DOHH2 (cell line): ENCODE measurements at regions not wholly inside any gene's neighbourhood (a gene's known extent, or its start where the extent isn't known, plus 50 kb on each side); places are given as distances from the start of the nearest gene placed in this dataset.

Experiments used
- CTCF ChIP-seq: fragments of 200-600 bp; sonication (generic); IDR thresholded peaks from one replicate; pipeline ENCODE4 v1.5.1; 2014; ENCODE audit warnings: antibody characterized with exemption, mild to moderate bottlenecking, low read depth, low read length; ENCODE audit not compliant: poor library complexity, severe bottlenecking
- EZH2phosphoT487 ChIP-seq: fragments of 200-600 bp; sonication (generic); IDR thresholded peaks from 2 replicates; pipeline ENCODE4 v1.6.1; 2017; ENCODE audit warnings: borderline replicate concordance, mild to moderate bottlenecking, antibody characterized with exemption, low read length, moderate library complexity, mixed read lengths

GRCh38 chr3:150091626-150092025 lies 120.9 kb upstream of the PFN2 start:
- TF ChIP-seq CTCF (no peak), EZH2phosphoT487 (no peak)
